Sigmoid colon (tissue), 4 donors: ENCODE measurements at regions not wholly inside any gene's neighbourhood (a gene's known extent, or its start where the extent isn't known, plus 50 kb on each side); places are given as distances from the start of the nearest gene placed in this dataset.

ENCODE experiments used
- EP300 ChIP-seq, 4 donors: sonication (generic); formaldehyde crosslinking; IDR thresholded peaks; one replicate each; pipeline ENCODE4 v1.6.1; 2017; ENCODE audit warnings: antibody characterized with exemption in 4 of 4
- POLR2A ChIP-seq, 2 donors: fragments of 450-650 bp; IDR thresholded peaks; one replicate each; pipeline ENCODE4 v1.6.1; 2016; ENCODE audit warnings: antibody characterized with exemption in 2 of 2, mild to moderate bottlenecking in 2 of 2, moderate library complexity in 2 of 2
- TF ChIP-seq, protein P1 (sequence below), 4 experiments: fragments of 450-650 bp in 3 of 4; fragments of 200-600 bp in 1 of 4; IDR thresholded peaks; one replicate each; pipeline ENCODE4 v1.5.1; 2016 to 2019; ENCODE audit warnings: antibody characterized with exemption in 4 of 4, mild to moderate bottlenecking in 3 of 4, moderate library complexity in 2 of 4

DNA sequence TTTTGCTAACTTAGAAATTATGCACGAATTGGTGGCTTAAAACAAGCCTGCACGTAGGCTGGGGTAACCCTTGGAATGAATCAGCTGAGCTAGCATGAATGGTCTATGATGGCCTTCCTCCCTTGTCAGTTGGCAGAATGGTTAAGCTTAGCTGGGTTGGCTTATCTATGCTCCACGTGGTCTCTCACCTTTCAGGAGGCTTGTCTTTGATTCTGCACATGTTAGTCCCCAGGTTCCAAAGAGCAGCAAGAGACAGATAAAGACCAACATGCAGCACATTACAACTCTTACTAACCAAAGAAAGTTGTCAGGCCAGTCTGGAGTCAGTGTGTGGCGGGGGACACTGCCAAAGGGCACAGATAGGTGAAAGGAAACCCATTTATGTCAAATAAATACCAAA is 700.9 kb upstream of the SYT4 start:
- TF ChIP-seq, protein P1, sequence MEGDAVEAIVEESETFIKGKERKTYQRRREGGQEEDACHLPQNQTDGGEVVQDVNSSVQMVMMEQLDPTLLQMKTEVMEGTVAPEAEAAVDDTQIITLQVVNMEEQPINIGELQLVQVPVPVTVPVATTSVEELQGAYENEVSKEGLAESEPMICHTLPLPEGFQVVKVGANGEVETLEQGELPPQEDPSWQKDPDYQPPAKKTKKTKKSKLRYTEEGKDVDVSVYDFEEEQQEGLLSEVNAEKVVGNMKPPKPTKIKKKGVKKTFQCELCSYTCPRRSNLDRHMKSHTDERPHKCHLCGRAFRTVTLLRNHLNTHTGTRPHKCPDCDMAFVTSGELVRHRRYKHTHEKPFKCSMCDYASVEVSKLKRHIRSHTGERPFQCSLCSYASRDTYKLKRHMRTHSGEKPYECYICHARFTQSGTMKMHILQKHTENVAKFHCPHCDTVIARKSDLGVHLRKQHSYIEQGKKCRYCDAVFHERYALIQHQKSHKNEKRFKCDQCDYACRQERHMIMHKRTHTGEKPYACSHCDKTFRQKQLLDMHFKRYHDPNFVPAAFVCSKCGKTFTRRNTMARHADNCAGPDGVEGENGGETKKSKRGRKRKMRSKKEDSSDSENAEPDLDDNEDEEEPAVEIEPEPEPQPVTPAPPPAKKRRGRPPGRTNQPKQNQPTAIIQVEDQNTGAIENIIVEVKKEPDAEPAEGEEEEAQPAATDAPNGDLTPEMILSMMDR (IDR thresholded peaks at IDR 0.05): no peak
- TF ChIP-seq POLR2A (IDR thresholded peaks at IDR 0.05) (no peak), EP300 (IDR thresholded peaks at IDR 0.05) (no peak)
